Liver (tissue), 8 donors: ENCODE measurements at regions not wholly inside any gene's neighbourhood (a gene's known extent, or its start where the extent isn't known, plus 50 kb on each side); places are given as distances from the start of the nearest gene placed in this dataset.

Experiments used
- DNase-seq: peaks from one replicate; pipeline ENCODE4 v3.0.0-alpha.2; 2017; ENCODE audit warnings: low spot score
- H3K27ac ChIP-seq, 2 donors: one replicate each; pipeline ENCODE4 v1.7.0; 2013; ENCODE audit warnings: inconsistent platforms in 2 of 2, low read length in 2 of 2, control low read depth in 1 of 2, low read depth in 1 of 2, mild to moderate bottlenecking in 1 of 2
- H3K27me3 ChIP-seq, 4 donors: one replicate each; pipeline versions ENCODE4 v1.6.1 to v1.7.0; 2013; ENCODE audit warnings: low read length in 3 of 4, inconsistent platforms in 1 of 4, mild to moderate bottlenecking in 1 of 4, moderate library complexity in 1 of 4; ENCODE audit not compliant: control insufficient read depth in 4 of 4, insufficient read depth in 4 of 4
- H3K36me3 ChIP-seq, 4 donors: one replicate each; pipeline versions ENCODE4 v1.6.1 to v1.7.0; 2013; ENCODE audit warnings: low read length in 3 of 4, mild to moderate bottlenecking in 3 of 4, low read depth in 1 of 4, moderate library complexity in 1 of 4; ENCODE audit not compliant: control insufficient read depth in 4 of 4, insufficient read depth in 3 of 4
- H3K4me1 ChIP-seq, 4 donors: one replicate each; pipeline versions ENCODE4 v1.6.1 to v1.7.0; 2013; ENCODE audit warnings: low read length in 3 of 4, mild to moderate bottlenecking in 3 of 4, moderate library complexity in 1 of 4; ENCODE audit not compliant: control insufficient read depth in 4 of 4, insufficient read depth in 4 of 4
- H3K4me3 ChIP-seq, 3 donors: one replicate each; pipeline versions ENCODE4 v1.6.1 to v1.7.0; 2013; ENCODE audit warnings: low read length in 3 of 3, control low read depth in 1 of 3, low read depth in 1 of 3, mild to moderate bottlenecking in 1 of 3
- H3K9ac ChIP-seq, 2 donors: one replicate each; pipeline ENCODE4 v1.7.0; 2013; ENCODE audit warnings: low read length in 2 of 2, mild to moderate bottlenecking in 2 of 2, moderate library complexity in 2 of 2, control low read depth in 1 of 2, low read depth in 1 of 2
- H3K9me3 ChIP-seq, 4 donors: one replicate each; pipeline versions ENCODE4 v1.6.1 to v1.7.0; 2013; ENCODE audit warnings: low read length in 3 of 4; ENCODE audit not compliant: control insufficient read depth in 4 of 4
- ATF3 ChIP-seq: IDR thresholded peaks from 2 replicates; pipeline ENCODE4 v1.6.1; 2016; ENCODE audit warnings: antibody characterized with exemption
- CTCF ChIP-seq: fragments of 150-350 bp; IDR thresholded peaks from 2 replicates; pipeline ENCODE4 v1.5.1; 2017; ENCODE audit warnings: improper control_type of control experiment, low read depth, low read length; ENCODE audit not compliant: missing input control
- EGR1 ChIP-seq, 2 donors: IDR thresholded peaks; 2 replicates each; pipeline ENCODE4 v1.6.1; 2016 to 2018; ENCODE audit warnings: antibody characterized with exemption in 2 of 2, low read depth in 2 of 2
- FOXA1 ChIP-seq: IDR thresholded peaks from 2 replicates; pipeline ENCODE4 v1.6.1; 2016; ENCODE audit warnings: antibody characterized with exemption
- FOXA2 ChIP-seq: IDR thresholded peaks from 2 replicates; pipeline ENCODE4 v1.6.1; 2016; ENCODE audit warnings: antibody characterized with exemption
- HNF4A ChIP-seq, 2 donors: conservative IDR thresholded peaks; 2 replicates each; pipeline ENCODE4 v1.6.1; 2016; ENCODE audit warnings: antibody characterized with exemption in 2 of 2, mild to moderate bottlenecking in 2 of 2
- HNF4G ChIP-seq: IDR thresholded peaks from 2 replicates; pipeline ENCODE4 v1.6.1; 2016; ENCODE audit warnings: antibody characterized with exemption
- MAX ChIP-seq: IDR thresholded peaks from 2 replicates; pipeline ENCODE4 v1.6.1; 2016; ENCODE audit warnings: antibody characterized with exemption
- NR2F2 ChIP-seq: IDR thresholded peaks from 2 replicates; pipeline ENCODE4 v1.6.1; 2016; ENCODE audit warnings: antibody characterized with exemption
- RAD21 ChIP-seq, 2 donors: IDR thresholded peaks; 2 replicates each; pipeline ENCODE4 v1.6.1; 2016; ENCODE audit warnings: antibody characterized with exemption in 2 of 2, mild to moderate bottlenecking in 2 of 2
- REST ChIP-seq: IDR thresholded peaks from 2 replicates; pipeline ENCODE4 v1.6.1; 2016; ENCODE audit warnings: antibody characterized with exemption, mild to moderate bottlenecking
- RXRA ChIP-seq, 2 donors: IDR thresholded peaks; 2 replicates each; pipeline ENCODE4 v1.6.1; 2017 to 2018; ENCODE audit warnings: antibody characterized with exemption in 2 of 2, mild to moderate bottlenecking in 1 of 2
- SP1 ChIP-seq: IDR thresholded peaks from 2 replicates; pipeline ENCODE4 v1.6.1; 2018; ENCODE audit warnings: antibody characterized with exemption, mild to moderate bottlenecking
- ZBTB33 ChIP-seq: IDR thresholded peaks from 2 replicates; pipeline ENCODE4 v1.6.1; 2016; ENCODE audit warnings: antibody characterized with exemption
- WGBS: extraction: QIAGEN DNeasy Blood & Tissue Kit; methylation state at CpG from one replicate; pipeline ENCODE4 v1.1.7; 2013; 5-methylcytosine and 5-hydroxymethylcytosine counted together
- donor health status: healthy.
- donor health status: healthy.
- donor health status: healthy.
- donor health status: healthy.
- donor health status: healthy.

- no peak overlapping the region for H3K4me3 ChIP-seq
- TF ChIP-seq FOXA2 (no peak), FOXA1 (no peak), REST (no peak), EGR1 (IDR thresholded peaks at IDR 0.05; ENCODE audit: low read depth in 2 of 2) (no peak), MAX (no peak), RAD21 (IDR thresholded peaks at IDR 0.05) (no peak), ZBTB33 (no peak), ATF3 (no peak), HNF4A (conservative IDR thresholded peaks at IDR 0.05) (no peak), SP1 (no peak), RXRA (IDR thresholded peaks at IDR 0.05) (no peak), CTCF (no peak), NR2F2 (no peak)
- no peak for DNase-seq
- no peaks in the 10 kb centered on the region for H3K27me3 ChIP-seq
- no peak overlapping the region for H3K9ac ChIP-seq
- 22% methylated on average over 1 of the region's 1 CpG for WGBS
- no peaks in the 10 kb centered on the region for H3K9me3 ChIP-seq
- no peaks in the 10 kb centered on the region for H3K36me3 ChIP-seq
- no peak overlapping the region for H3K27ac ChIP-seq
- H3K4me1 ChIP-seq: no peaks in the 10 kb centered on the region
Measured at GRCh38 chr3:10757821-10758130, 58.3 kb upstream of the SLC6A11 start.

- H3K27me3 ChIP-seq: no peaks in the 10 kb centered on the region
- H3K36me3 ChIP-seq: no peaks in the 10 kb centered on the region
- TF ChIP-seq CTCF (peak; percentile 81), ATF3 (no peak), HNF4G (no peak), RAD21 (IDR thresholded peaks at IDR 0.05) (peak; percentile 92 to 97)
- H3K9ac ChIP-seq: no peak overlapping the region
- peak; percentile 46 for DNase-seq
- H3K27ac ChIP-seq: no peak overlapping the region
- no peak overlapping the region for H3K4me3 ChIP-seq
- H3K4me1 ChIP-seq: no peaks in the 10 kb centered on the region
- no peaks in the 10 kb centered on the region for H3K9me3 ChIP-seq
- WGBS: 30% methylated on average over 14 of the region's 14 CpGs
Measured at GRCh38 chr3:10758304-10759037, 57.6 kb upstream of the SLC6A11 start.
